Forelimb muscle (tissue), 1 donor: ENCODE measurements at regions not wholly inside any gene's neighbourhood (a gene's known extent, or its start where the extent isn't known, plus 50 kb on each side); places are given as distances from the start of the nearest gene placed in this dataset.
"Not testable (repeated sequence)": the region's sequence is repeated elsewhere in the genome, so short reads cannot be mapped to it uniquely, and the experiment has no call there.

Experiments used
- DNase-seq: peaks from one replicate; pipeline ENCODE4 v3.0.0-alpha.2; 2013; ENCODE audit warnings: low read depth

DNA sequence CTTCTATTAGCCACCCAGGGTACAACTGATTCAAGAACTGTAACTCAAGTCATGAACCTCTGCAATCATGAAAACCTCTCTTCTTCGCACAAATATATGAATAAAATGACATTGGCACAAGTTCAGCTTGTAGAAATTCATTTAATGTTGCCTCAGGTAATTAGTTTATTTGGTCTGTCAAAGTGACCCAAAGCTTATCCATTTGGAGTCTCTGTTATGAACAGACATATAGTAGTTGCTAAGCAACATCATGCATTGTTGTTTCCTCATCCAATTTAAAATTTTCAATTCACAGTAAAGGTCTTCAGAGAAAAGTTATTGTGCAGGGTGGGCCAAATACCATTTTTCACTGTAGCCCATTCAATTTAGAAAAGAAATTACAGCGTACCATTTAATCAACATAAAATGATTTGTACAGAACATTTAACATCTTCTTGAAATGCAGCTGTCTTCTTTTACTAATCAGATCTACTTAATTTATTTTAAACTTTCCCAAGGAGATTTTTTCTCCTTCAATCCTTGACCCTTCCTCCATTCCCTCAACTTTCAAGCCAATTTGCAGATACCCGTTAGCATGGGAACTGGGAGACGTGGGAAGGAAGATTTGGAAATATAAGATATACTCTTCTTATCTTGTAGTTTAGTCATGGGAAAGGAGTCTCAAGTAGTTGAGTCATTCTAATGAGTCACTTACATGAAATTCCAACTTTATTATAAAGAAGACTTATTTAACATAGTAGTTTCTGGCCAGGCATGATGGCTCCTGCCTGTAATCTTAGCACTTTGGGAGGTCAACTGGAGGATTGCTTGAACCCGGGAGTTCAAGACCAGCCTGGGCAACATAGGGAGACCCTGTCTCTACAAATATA is 231.3 kb downstream of the ATPSCKMT start:
- no peak for DNase-seq

DNA sequence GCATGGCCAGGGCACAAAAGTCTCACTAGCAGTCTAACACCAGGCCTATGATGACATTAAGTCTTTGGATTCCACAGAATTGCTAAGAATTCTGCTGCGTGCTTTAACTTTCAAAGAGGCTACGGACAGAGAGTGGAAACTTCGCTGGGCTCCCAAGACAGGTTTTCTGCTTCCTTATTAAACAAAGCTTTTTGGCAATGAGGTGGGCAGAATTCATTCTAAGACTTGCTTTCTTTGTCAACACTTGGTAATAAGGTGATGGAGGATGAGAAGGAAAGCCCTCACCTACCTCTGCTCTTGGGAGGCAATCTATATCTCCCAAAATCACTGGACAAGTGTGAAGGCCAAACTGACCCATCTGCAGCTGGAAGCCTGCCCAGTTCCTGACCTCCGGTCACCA is 231.9 kb downstream of the ATPSCKMT start:
- no peak for DNase-seq

DNA sequence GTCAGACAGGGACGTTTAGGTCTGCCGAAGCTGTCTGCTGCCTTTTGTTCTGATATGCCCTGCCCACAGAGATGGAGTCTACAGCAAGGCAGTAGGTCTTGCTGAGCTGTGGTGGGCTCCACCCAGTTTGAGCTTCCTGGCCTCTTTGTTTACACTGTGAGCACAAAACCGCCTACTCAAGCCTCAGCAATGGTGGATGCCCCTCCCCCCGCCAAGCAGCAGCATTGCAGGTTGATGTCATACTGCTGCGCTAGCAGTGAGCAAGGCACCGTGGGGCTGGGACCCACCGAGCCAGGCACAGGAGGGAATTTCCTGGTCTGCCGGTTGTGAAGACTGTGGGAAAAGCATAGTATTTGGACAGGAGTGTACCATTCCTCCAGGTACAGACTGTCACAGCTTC is 233.1 kb downstream of the ATPSCKMT start:
- not testable (repeated sequence) for DNase-seq

DNA sequence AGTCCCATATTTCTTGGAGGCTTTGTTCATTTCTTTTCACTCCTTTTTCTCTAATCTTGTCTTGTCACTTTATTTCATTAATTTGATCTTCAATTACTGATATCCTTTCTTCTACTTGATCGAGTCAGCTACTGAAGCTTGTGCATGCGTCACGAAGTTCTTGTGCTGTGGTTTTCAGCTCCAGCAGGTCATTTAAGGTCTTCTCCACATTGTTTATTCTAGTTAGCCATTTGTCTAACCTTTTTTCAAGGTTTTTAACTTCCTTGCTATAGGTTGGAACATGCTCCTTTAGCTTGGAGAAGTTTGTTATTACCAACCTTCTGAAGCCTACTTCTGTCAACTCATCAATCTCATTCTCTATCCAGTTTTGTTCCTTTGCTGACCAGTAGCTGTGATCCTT is 234.0 kb downstream of the ATPSCKMT start:
- not testable (repeated sequence) for DNase-seq

DNA sequence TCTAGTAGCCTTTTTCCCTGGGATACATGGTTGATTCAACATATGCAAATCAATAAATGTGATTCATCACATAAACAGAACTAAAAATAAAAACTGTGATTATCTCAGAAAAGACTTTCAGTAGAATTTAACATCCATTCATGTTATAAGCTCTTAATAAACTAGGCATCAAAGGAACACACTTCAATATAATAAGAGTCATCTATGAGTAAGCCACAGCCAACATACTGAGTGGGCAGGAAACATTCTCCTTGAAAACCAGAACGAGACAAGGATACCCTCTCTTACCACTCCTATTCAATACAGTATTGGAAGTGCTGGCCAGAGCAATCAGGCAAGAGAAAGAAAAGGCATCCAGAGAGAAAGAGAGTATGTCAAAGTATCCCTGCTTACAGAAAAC is 239.9 kb downstream of the ATPSCKMT start:
- DNase-seq: no peak

DNA sequence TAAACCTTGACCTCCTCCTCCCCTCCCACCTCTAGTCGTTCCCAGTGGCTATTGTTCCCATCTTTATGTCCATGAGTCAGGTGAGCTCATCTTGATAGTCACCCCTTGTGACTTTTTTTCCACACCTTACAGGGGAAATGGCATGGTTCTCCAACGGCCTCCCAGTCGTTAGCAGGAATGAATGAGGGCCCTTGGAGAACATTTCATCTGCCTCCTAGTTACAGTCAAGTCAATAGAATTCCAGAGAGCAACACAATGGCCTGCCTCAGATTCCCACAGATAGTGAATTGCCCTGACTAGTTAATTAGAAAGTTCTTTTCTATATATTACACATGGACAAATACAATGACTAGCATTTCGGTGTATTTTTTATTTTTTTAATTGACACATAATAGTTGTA is 262.6 kb downstream of the ATPSCKMT start:
- DNase-seq: no peak

DNA sequence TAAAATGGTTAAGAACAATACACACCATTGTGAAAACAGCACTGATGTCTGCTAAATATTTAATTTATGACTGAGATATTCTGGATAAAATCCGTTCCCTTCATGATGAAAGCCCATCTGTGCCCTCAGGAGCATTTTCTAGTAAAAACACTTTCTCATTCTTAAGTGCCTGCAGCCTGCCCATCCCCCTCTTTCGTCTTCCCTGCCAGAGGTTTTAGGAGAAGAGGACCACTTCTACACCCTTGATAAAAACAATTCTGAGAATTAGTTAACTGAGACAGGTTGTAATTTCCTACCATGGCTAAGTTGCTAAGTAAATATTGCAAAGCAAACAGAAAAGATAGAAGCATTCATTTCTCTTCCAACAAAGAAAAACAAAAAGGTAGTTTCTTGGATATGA is 272.6 kb downstream of the ATPSCKMT start:
- DNase-seq: no peak

DNA sequence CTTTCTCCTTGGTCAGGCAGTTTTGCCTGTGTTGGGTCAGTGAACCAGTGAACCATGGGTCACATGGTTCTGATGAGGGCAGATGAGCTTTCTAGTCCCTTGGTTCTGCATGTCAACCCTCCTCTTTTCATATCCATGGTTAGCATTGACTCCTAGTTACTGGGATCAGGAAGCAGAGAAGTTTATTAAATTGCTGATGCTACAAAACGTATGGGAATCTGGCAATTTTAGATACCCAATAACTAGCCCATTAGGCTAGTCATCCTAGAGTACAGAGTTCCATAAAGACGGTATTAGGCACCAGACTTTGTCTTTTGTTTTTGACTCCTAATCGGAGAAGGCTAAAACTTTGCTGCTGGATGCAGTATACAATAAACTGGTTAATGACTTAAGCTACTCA is 273.1 kb downstream of the ATPSCKMT start:
- no peak for DNase-seq

DNA sequence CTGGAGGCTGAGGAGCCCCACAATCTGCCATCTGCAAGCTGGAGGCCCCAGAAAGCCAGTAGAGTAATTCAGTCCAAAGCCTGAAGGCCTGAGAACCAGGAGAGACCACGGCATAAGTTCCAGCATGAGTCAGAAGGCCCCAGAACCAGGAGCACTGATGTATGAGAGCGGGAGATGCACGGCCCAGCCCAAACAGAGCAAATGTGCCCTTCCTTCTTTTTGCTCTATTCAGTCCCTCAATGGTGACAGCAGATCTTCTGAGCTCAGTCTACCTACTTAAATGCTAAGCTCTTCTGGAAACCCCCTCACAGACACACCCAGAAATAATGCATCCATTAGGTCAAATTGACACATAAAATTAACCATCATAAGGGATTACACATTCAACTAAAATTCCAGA is 277.6 kb downstream of the ATPSCKMT start:
- no peak for DNase-seq

DNA sequence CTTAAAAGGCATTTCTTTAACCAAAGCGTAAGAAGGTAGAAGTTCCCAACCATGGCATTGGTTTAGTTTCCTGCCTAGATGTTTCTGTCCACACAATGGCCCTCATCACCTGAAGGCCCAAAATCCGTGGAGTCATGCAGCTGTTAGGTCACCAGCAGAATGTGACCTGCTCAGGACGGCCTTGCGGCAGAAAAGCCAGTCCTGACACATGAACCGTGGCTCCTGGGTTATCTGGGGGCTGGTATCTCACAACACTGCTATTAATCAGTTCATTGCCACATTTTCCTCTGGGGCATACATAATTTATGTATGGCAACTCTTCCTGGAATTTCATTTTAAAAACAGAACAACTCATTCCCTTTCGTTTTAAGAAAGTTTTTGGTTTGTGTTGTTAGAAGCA is 278.4 kb downstream of the ATPSCKMT start:
- no peak for DNase-seq

DNA sequence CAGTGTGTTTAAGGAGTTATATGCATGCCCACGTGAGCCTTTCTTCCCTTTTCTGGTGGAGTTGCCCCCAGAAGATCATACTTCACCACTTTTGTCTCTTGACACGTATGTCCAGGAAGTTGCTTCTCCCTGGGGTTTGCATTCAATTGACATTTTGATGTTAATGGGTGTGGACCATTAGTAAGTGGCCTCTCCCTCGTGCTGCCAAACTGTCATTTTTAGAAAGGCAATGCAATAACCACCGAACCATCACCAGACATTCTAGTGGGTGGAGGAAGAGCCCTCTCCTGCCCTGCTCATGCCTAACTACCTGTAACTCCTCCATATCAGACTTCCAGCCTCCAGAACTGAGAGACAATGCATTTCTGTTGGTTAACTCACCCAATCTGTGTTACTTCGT is 290.8 kb downstream of the ATPSCKMT start:
- DNase-seq: no peak

DNA sequence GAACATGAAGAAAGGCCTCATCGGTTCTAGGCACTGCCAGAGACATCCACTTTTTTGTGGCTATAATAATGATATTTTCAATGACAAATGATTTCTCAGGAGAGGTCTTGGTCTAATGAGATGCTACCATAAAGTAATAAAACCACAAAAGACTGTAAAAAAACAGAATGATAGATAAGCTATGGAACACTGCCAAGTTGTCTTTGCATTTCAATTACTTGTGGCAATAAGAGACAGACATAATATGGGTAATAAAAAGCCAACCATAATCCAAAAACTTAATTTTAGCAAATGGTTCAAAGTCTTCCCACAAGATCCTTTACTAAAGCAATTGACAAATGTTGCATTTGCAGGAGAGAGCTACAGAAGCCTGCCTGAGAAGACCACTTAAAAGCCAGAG is 292.5 kb downstream of the ATPSCKMT start:
- DNase-seq: no peak

DNA sequence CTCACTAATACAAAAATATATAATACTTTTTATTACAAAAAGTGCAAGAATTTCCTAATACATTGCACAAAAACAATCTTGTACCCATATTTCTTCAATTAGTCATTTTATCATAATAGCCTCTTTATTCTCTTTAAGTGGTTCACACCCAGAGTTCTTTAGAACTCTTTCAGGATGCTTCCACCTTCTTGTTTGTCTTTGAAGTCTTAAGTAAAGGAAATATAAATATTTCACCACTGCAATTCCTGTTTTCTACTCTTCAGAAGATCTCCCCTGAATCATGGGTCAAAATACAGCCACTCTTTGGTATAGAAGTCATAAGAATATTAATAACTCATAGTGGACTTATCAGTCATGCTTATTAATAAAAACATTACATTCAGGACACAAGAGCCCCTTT is 293.0 kb downstream of the ATPSCKMT start:
- DNase-seq: no peak

DNA sequence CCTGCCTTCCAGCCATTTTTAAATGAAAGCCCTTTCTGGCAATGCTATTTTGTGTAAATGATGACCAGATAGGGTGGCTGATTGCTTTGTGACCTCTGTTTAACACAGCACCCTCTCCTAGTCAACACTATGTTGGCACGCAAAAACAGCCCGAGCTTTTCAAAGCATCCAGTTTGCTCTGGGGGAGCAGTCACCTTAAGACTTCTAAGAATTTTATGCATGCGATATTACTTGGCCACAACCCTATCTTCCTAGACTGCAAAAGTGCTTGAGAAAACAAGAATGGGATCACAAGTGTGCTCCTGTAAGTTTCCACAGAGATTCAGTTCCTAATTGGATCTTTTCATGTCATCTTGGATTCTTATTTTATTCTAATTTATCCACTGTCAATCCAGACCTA is 294.1 kb downstream of the ATPSCKMT start:
- DNase-seq: no peak

DNA sequence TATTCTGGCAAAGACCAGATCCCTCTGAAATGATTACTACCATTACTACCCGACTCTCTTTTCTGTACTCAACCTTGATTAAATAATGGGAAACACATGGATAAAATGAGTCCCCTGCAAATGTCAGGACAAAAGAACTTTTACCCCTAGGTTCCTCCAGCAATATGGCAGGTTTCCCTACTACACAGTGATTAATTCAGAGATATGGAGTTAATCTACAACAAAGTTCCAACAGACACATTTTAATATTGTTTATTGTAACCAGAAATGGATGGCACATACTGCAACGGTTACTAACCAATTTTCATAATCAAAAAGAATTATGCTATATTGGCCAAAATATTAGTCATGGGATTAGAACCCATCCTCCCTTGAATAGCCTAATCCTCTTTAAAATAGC is 294.8 kb downstream of the ATPSCKMT start:
- DNase-seq: no peak

DNA sequence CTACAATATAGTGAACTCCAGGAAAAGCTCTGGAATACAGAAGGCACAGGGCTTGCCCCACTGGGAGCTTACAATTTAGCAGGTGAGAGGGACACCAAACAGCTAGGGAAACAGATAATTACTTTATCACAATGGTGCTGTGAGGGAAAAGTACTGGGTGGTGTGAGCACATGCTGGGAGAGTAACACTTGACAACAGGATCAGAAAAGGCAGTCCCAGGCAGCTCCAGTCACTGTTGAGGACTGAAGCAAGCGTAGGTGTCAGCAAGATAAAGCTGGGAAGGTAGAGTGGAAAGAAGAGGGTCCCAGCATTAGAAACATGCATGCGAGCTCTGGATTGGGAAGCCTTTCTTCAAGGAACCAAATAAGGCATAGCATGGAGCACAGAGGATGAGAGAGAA is 296.0 kb downstream of the ATPSCKMT start:
- no peak for DNase-seq

DNA sequence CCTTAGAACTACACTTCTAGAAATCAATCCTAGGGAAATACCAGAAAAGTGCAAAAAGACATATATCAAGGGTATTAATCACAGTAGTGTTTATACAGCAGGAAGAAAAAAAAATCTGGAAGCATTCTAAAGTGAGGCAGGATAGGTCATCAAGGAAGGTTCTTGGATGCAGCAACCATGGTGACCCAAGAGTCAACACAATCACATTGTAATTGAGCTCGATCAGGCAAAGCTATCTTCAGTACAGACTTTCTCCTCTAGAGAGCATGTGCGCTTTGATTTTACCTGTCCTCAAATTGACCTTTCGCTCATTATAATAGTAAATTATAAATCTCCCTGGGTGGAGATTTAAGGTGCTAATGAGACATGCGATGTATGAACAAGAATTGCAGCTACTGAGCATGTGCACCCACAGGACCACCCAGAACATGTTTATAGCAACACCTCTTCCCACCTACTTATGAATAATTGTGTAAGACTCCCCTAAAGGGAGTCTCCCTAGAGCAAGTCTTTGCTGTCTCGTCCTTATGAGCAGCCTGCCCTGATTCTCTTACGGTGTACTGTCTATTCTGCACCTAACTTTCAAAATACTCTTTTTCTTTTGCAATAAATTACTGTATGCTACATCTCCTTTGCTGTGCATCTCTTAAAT is 297.7 kb downstream of the ATPSCKMT start:
- no peak for DNase-seq

DNA sequence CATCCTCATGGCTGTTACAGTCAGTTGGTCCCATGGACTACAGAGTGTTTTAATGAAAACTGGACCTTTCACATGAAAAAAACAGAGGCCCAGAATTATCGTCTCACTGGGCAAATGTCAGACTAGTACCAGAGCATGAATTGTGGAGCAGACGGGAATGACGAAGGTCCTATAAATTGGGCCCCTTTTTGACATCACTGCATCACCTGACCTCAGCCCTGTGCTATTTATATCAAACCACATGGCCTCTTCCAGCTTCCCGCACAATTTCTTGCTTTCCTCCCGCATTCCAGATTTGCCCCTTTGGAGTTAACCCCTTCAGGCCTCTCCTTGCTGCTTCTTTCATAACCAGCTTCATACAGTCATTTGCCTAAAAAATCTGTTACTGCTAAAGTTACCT is 301.7 kb downstream of the ATPSCKMT start:
- no peak for DNase-seq

DNA sequence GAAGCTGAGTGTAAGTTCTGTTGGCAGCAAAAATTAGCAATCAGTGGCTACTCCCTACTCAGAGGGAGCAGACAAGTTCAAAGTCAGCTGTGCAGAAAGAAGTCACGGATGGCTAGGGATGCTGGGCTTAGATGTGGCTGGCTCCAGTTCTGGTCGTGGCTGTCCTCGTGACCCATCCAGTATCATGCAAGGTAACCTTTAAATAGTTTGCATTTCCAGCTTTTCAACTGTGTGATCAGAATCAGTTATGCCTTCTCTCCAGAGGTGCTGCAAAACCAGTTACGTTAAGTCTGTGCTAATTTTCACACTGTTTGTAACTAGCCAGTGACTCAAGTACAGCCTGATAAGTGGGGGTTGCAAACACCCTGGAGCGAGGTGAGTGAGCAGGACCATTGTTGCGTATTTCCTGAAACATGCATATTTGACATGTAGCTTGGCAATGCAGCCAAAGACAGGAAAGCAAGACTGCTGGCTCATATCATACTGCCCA is 302.4 kb downstream of the ATPSCKMT start:
- DNase-seq: no peak

DNA sequence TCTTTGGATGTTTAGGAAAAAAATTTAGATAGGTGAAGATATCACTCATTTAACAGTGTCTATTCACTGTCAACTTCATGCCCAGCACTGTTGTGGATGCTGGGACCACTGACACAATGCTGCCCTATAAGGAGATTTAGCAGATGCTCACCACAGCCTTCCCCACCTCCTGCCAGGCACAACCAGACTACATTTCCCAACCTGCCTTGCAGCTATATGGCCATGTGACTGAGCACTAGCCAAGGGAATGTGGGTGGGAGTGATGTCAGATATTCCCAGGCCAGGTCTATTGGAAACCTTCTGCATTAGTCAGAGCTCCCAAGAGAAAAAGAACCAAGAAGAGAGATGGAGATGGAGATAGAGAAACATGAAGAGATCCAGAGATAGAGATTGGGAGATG is 302.6 kb upstream of the TAS2R1 start:
- DNase-seq: no peak

DNA sequence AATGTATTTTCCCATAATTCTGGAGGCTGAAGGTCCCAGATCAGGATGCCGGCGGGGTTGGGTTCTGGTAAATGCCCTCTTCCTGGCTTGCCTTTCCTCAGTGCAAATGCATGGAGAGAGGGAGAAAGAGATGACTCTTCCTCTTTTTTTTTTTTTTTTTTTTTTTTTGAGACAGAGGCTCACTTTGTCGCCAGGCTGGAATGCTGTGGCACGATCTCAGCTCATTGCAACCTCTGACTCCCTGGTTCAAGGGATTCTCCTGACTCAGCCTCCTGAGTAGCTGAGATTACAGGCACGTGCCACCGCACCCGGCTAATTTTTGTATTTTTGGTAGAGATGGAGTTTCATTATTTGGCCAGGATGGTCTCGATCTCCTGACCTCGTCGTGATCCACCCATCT is 300.0 kb upstream of the TAS2R1 start:
- DNase-seq: no peak

DNA sequence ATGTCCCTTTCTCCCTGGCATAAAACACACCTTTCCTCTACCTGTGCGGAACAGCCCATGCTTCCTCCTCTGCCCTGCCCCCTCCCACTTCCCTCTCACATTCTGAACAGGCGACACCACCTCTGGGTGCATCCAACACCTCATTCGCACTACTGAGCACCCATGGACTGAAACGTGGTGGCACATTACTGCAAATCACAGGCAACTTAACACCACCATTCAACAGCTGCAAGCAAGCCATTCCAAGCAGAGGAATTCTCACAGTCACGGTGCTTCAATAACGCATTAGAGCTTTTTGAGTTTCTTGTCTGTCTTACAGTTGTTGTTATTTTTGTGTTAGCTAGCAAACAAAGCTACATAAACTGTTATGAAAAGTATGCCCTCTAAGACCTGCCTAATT is 298.2 kb upstream of the TAS2R1 start:
- no peak for DNase-seq

DNA sequence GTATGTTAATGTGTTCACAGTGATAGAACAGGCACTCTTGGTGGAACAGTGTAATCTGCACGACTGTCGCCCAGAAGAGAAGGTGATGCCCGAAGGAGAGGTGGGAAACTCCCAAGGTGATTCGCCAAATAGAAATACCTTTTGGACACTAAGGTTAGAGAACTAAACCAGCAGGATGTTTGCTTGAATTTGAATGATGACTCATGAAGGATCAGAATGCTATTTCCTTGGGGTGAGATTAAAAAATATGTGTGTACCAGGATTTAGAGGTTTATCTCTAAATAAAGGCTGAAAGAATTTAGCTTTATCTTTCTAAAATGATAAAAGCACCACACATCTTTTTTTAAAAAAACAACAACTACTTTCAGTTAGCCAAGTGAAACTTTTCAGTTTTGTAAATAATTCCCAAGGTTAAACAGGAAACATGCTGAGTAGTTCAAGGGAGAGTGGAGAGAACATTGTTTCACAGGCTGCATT is 297.4 kb upstream of the TAS2R1 start:
- no peak for DNase-seq
